GM13977 (cell line): ENCODE measurements at regions not wholly inside any gene's neighbourhood (a gene's known extent, or its start where the extent isn't known, plus 50 kb on each side); places are given as distances from the start of the nearest gene placed in this dataset.

Source experiments
- DNase-seq: peaks from one replicate; pipeline ENCODE4 v3.0.0; 2012; ENCODE audit warnings: low spot score
- CTCF ChIP-seq: IDR thresholded peaks from 2 replicates; pipeline ENCODE4 v1.5.1; 2012; ENCODE audit warnings: mild to moderate bottlenecking, control low read depth; ENCODE audit not compliant: insufficient read depth; ENCODE audit errors: extremely low read depth, missing control alignments
- in situ Hi-C: fragments of 300-500 bp; cut with MboI; formaldehyde crosslinking; loops from one replicate; pipeline ENCODE4 v1.12.0; 2022; ENCODE audit warnings: low sequenced_read_pairs, low pct_unique_long_range_greater_than_20kb, mixed read lengths, inconsistent platforms; ENCODE audit not compliant: unreplicated experiment

GRCh38 chr5:8868283-8868682 is 677.6 kb downstream of the SEMA5A start:
- DNase-seq = no peak
- in situ Hi-C loops = loop anchor here (25.0 kb wide), 1 partner anchor 344 kb away; no protein-coding TSS in a partner anchor
- no peak for TF ChIP-seq CTCF

GRCh38 chr5:8869932-8870331 is 675.9 kb downstream of the SEMA5A start:
- no peak for TF ChIP-seq CTCF
- DNase-seq = no peak
- in situ Hi-C loops = loop anchor here (25.0 kb wide), 1 partner anchor 342 kb away; no protein-coding TSS in a partner anchor

- DNase-seq = no peak
- no peak for TF ChIP-seq CTCF
- in situ Hi-C loops = loop anchor here (25.0 kb wide), 1 partner anchor 342 kb away; no protein-coding TSS in a partner anchor
These were observed 675.4 kb downstream of the SEMA5A start for GRCh38 chr5:8870349-8870958.

GRCh38 chr5:8870959-8871355 is 674.9 kb downstream of the SEMA5A start:
- no peak for TF ChIP-seq CTCF
- in situ Hi-C loops = loop anchor here (25.0 kb wide), 1 partner anchor 341 kb away; no protein-coding TSS in a partner anchor
- no peak for DNase-seq

GRCh38 chr5:8871446-8871845 is 674.4 kb downstream of the SEMA5A start:
- no peak for TF ChIP-seq CTCF
- DNase-seq = no peak
- in situ Hi-C loops = loop anchor here (25.0 kb wide), 1 partner anchor 341 kb away; no protein-coding TSS in a partner anchor

GRCh38 chr5:8875722-8876121 is 670.2 kb downstream of the SEMA5A start:
- no peak for DNase-seq
- in situ Hi-C loops = no loop called here
- TF ChIP-seq CTCF = no peak
